Coronary artery (tissue), 2 donors: ENCODE measurements at regions not wholly inside any gene's neighbourhood (a gene's known extent, or its start where the extent isn't known, plus 50 kb on each side); places are given as distances from the start of the nearest gene placed in this dataset.

Experiments used
- DNase-seq: peaks from one replicate; pipeline ENCODE4 v3.0.0-alpha.2; 2017; ENCODE audit warnings: low spot score
- H3K27ac ChIP-seq, 2 donors: fragments of 200-600 bp; sonication (generic); one replicate each; pipeline ENCODE4 v1.5.1; 2016 to 2019
- H3K4me3 ChIP-seq: fragments of 200-600 bp; sonication (generic); 2 replicates; pipeline ENCODE4 v1.5.1; 2016; ENCODE audit warnings: mild to moderate bottlenecking, moderate library complexity
- CTCF ChIP-seq: fragments of 200-600 bp; sonication (generic); IDR thresholded peaks from one replicate; pipeline ENCODE4 v1.5.1; 2019; ENCODE audit warnings: antibody characterized with exemption

DNA sequence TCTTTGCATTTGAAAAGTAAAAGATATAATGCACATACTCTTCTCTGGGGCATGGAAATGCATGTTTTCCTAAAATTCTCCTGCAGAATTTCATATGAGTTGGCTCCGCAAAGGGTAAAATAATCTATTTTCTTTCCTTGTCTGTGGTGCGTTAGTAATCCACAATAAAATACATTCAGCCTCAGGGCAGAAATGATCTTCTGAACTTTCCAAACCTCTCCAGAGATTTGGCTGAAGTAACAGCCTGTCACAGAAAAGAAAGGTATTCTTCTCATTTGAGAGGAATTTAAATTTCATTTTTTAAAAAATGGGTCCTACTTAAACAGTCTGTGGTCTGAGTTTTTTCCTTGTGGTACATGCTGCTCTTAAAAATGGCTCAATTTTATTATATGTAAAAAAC lies 182.7 kb upstream of the DCBLD2 start:
- TF ChIP-seq CTCF, result no peak
- Histone ChIP-seq H3K27ac (no peak overlapping the region), H3K4me3 (no peak overlapping the region)
- DNase-seq, result no peak

DNA sequence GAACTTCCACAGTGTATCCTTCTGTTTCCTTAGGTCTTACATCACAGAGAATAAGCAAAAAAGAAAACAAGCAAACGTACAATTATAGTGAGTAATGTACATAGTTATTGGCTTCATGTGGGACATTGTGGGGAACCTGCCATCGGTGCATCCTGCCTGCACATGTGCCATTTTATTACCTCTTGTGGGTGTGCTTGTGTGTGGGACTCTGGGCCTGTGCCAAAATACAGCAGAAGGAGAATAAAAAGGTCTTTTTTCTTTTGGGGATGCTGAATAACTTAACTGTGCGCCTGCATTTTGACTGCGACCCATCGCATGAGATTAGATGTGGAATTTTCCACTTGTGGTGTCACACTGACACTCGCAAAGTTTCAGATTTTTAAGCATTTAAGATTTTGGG lies 169.6 kb upstream of the DCBLD2 start:
- no peak overlapping the region for H3K27ac ChIP-seq
- DNase-seq, result no peak
- no peak for TF ChIP-seq CTCF
- no peak overlapping the region for H3K4me3 ChIP-seq

- Histone ChIP-seq H3K4me3 (no peak overlapping the region), H3K27ac (no peak overlapping the region)
- DNase-seq, result no peak
- TF ChIP-seq CTCF, result no peak
Observed at GRCh38 chr3:99069973-99070372, 168.5 kb upstream of the DCBLD2 start.

- no peak for TF ChIP-seq CTCF
- Histone ChIP-seq H3K4me3 (no peak overlapping the region), H3K27ac (no peak overlapping the region)
- no peak for DNase-seq
Observed at GRCh38 chr3:99066863-99067262, 165.4 kb upstream of the DCBLD2 start.

- no peak for DNase-seq
- Histone ChIP-seq H3K27ac (no peak overlapping the region), H3K4me3 (no peak overlapping the region)
- TF ChIP-seq CTCF, result no peak
Observed at GRCh38 chr3:99049164-99049563, 147.7 kb upstream of the DCBLD2 start.

- TF ChIP-seq CTCF, result no peak
- no peak overlapping the region for H3K27ac ChIP-seq
- DNase-seq, result no peak
- no peak overlapping the region for H3K4me3 ChIP-seq
Observed at GRCh38 chr3:99041747-99042146, 140.3 kb upstream of the DCBLD2 start.

DNA sequence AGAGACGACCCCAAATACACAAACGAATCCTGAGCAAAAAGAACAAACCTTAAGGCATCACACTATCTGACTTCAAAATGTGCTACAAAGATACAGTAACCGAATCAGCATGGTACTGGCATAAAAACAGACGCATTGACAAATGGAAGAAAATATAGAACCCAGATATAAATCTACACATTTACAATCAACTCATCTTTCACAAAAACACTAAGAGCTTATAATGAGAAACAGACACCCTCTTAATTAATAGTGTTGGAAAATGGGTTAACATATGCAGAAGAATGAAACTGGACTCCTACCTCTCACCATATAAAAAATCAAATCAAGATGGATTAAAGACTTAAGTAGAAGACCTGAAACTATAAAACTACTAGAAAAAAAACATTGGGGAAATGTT lies 130.3 kb upstream of the DCBLD2 start:
- no peak for TF ChIP-seq CTCF
- no peak overlapping the region for H3K27ac ChIP-seq

More for the DNA sequence above, 130.3 kb upstream of the DCBLD2 start:
- no peak overlapping the region for H3K4me3 ChIP-seq
- DNase-seq, result no peak
